ENCODE measurements at regions not wholly inside any gene's neighbourhood (a gene's known extent, or its start where the extent isn't known, plus 50 kb on each side); places are given as distances from the start of the nearest gene placed in this dataset.

DNA sequence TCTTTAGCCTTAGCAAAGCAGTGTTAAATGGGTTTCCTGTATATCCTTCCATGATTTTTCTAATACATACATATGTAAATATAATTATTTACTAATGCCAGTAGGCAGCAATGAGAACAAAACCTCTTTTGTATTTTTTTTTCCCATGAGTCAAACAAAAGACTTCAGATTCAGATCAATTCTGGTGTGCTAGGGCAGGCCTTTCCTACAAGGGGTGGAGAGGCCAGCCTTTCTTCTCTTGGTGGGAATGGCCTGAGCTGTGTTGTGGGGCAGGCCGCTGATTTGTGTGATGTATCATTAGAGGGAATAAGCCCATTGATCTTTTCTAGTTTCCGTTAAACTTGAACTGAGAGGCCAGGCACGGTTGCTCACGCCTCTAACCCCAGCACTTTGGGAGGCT lies 115.5 kb upstream of the DMRT1 start:
- no peak for FAIRE-seq
- dilution Hi-C loops (cut with MboI; ENCODE audit: extremely low pct_ligation_motif_present, low sequenced_read_pairs), result no loop called here
- POLR2A ChIA-PET, result no interaction called here

More for the DNA sequence above, 115.5 kb upstream of the DMRT1 start:
- Histone ChIP-seq H3K4me2 (ENCODE audit: insufficient read depth, low read length) (no peak overlapping the region), H3K27me3 (ENCODE audit: control insufficient read depth in 2 of 2, insufficient read depth in 2 of 2, low read length in 2 of 2) (no peaks in the 10 kb centered on the region), H3K9me1 (replicated peaks; ENCODE audit: control insufficient read depth, extremely low read depth, insufficient read depth, low read length) (no peaks in the 10 kb centered on the region), H3K27ac (ENCODE audit: insufficient read depth, low read depth, low read length) (no peak overlapping the region), H3K4me3 (replicated peaks in 1 of 3; ENCODE audit: insufficient read depth in 1 of 3, low read depth in 1 of 3, low read length in 3 of 3) (no peak overlapping the region), H3K4me1 (ENCODE audit: control insufficient read depth, extremely low read depth, insufficient read depth, low read length) (no peaks in the 10 kb centered on the region), H3K9ac (replicated peaks; ENCODE audit: extremely low read depth, insufficient read depth, low read length) (no peak overlapping the region), H3K36me3 (ENCODE audit: control insufficient read depth in 2 of 2, extremely low read depth in 1 of 2, insufficient read depth in 2 of 2, low read length in 2 of 2) (peaks cover 4 to 13% of the 10 kb centered on the region in 2 experiments), H3K9me3 (replicated peaks; ENCODE audit: control insufficient read depth, insufficient read depth, low read length) (no peaks in the 10 kb centered on the region), H3K79me2 (ENCODE audit: control insufficient read depth, insufficient read depth, low read length) (peaks cover 51% of the 10 kb centered on the region), H4K20me1 (replicated peaks; ENCODE audit: control insufficient read depth, extremely low read depth, insufficient read depth, low read length) (no peaks in the 10 kb centered on the region), H2AFZ (ENCODE audit: low read depth, low read length) (no peak overlapping the region)
- intact Hi-C loops (cut with micrococcal nuclease), result no loop called here
- DNase-seq (ENCODE audit: low read depth, low spot score), result no peak
- BruUV-seq (replicated peaks), result no TSS peak
- TF ChIP-seq MYC (IDR thresholded peaks at IDR 0.05; ENCODE audit: low read depth, low read length) (no peak), EZH2 (IDR thresholded peaks at IDR 0.05; ENCODE audit: borderline replicate concordance, low read depth, low read length, severe bottlenecking) (no peak), CTCF (IDR thresholded peaks at IDR 0.05; ENCODE audit: extremely low read depth in 1 of 2, insufficient read depth in 1 of 2, low read depth in 1 of 2, low read length in 2 of 2) (no peak), GATA2 (IDR thresholded peaks at IDR 0.05; ENCODE audit: insufficient read depth, insufficient read length, low read depth, low read length) (no peak), JUN (IDR thresholded peaks at IDR 0.05; ENCODE audit: borderline replicate concordance, insufficient read depth, insufficient read length, low read depth) (no peak), FOS (IDR thresholded peaks at IDR 0.05; ENCODE audit: borderline replicate concordance, insufficient read depth, low read length) (no peak), POLR2AphosphoS5 (IDR thresholded peaks at IDR 0.05; ENCODE audit: insufficient read depth, low read depth, low read length) (no peak), MAX (IDR thresholded peaks at IDR 0.05; ENCODE audit: insufficient read depth, insufficient read length) (no peak), POLR2A (IDR thresholded peaks at IDR 0.05; ENCODE audit: low read depth, low read length) (no peak)
- CTCF ChIA-PET, result interaction anchor here (0.7 to 2.7 kb wide), 3 partner anchors 30 to 33 kb away, joined by 3 to 8 read pairs (median 4); no protein-coding TSS in a partner anchor

Measured in endothelial cell of umbilical vein (primary cell).